Endothelial cell (in vitro differentiated cells): ENCODE measurements at regions not wholly inside any gene's neighbourhood (a gene's known extent, or its start where the extent isn't known, plus 50 kb on each side); places are given as distances from the start of the nearest gene placed in this dataset.

Source experiments
- DNase-seq: peaks from one replicate; pipeline ENCODE4 v3.0.0; 2021; ENCODE audit warnings: low spot score
- H3K27ac Mint-ChIP-seq: one replicate; pipeline ENCODE4 v1.8.0; 2021; ENCODE audit warnings: mixed read lengths, inconsistent platforms; ENCODE audit not compliant: unreplicated experiment
- H3K27me3 Mint-ChIP-seq: one replicate; pipeline ENCODE4 v1.8.0; 2021; ENCODE audit warnings: mild to moderate bottlenecking, moderate library complexity, mixed read lengths, inconsistent platforms; ENCODE audit not compliant: unreplicated experiment
- H3K36me3 Mint-ChIP-seq: one replicate; pipeline ENCODE4 v1.8.0; 2021; ENCODE audit warnings: mild to moderate bottlenecking, low read depth, mixed read lengths, inconsistent platforms; ENCODE audit not compliant: unreplicated experiment
- H3K4me1 Mint-ChIP-seq: one replicate; pipeline ENCODE4 v1.8.0; 2021; ENCODE audit warnings: mild to moderate bottlenecking, mixed read lengths, inconsistent platforms; ENCODE audit not compliant: unreplicated experiment
- H3K4me3 Mint-ChIP-seq: one replicate; pipeline ENCODE4 v1.8.0; 2021; ENCODE audit warnings: mild to moderate bottlenecking, mixed read lengths, inconsistent platforms; ENCODE audit not compliant: unreplicated experiment
- H3K9me3 Mint-ChIP-seq: one replicate; pipeline ENCODE4 v1.8.0; 2021; ENCODE audit warnings: mixed read lengths, inconsistent platforms; ENCODE audit not compliant: unreplicated experiment
- TF ChIP-seq, protein P1 (sequence below): fragments of 200-600 bp; sonication (generic); IDR thresholded peaks from one replicate; pipeline ENCODE4 v1.5.0; 2021; ENCODE audit warnings: antibody characterized with exemption; ENCODE audit not compliant: unreplicated experiment

DNA sequence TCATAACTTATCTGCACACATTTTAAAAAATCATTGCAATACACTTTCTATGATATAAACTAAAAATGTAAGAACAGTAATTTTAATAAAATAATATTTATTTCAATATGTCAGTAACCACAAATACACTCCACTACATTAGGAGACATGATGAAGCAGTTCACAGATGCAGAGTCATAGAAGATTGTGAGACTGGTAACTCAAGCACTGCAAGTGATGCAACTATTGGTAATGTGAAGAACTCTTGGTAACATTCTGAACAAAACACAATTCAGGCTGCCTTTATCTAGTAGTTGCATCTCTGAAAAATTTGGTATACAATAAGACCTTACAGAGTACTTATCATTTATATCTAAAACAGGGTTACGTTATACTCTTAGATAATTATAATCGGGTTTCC lies 52.6 kb upstream of the LRAT start:
- DNase-seq = no peak
- H3K4me1 Mint-ChIP-seq = no peaks in the 10 kb centered on the region
- no peaks in the 10 kb centered on the region for H3K9me3 Mint-ChIP-seq
- H3K27ac Mint-ChIP-seq = no peak overlapping the region
- TF ChIP-seq, protein P1, sequence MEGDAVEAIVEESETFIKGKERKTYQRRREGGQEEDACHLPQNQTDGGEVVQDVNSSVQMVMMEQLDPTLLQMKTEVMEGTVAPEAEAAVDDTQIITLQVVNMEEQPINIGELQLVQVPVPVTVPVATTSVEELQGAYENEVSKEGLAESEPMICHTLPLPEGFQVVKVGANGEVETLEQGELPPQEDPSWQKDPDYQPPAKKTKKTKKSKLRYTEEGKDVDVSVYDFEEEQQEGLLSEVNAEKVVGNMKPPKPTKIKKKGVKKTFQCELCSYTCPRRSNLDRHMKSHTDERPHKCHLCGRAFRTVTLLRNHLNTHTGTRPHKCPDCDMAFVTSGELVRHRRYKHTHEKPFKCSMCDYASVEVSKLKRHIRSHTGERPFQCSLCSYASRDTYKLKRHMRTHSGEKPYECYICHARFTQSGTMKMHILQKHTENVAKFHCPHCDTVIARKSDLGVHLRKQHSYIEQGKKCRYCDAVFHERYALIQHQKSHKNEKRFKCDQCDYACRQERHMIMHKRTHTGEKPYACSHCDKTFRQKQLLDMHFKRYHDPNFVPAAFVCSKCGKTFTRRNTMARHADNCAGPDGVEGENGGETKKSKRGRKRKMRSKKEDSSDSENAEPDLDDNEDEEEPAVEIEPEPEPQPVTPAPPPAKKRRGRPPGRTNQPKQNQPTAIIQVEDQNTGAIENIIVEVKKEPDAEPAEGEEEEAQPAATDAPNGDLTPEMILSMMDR = no peak
- no peaks in the 10 kb centered on the region for H3K36me3 Mint-ChIP-seq
- no peak overlapping the region for H3K4me3 Mint-ChIP-seq
- peaks cover 1% of the 10 kb centered on the region for H3K27me3 Mint-ChIP-seq

DNA sequence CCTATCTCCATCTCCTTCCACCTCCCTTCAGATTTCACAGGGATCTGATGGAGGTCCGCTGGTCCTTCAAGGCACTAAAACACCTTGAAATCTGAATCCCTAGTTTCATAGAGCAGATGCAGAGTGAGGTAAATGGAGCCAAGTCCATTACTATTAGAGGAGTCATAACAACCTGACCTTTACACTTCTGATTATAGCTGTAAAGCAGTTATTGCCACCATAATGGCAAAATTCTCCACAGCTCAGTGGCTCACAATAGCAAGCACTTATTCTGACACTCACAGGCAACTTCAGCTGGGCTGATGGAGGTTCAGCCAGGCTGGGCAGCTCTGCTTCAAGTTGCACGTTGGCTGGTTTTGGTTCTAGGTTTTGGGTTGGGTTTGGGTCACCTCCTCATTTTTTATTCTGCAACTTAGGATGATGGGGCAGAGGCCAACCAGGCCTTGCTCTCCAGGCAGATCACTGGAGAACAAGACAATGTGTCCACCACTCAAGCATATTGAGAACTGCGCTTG lies 51.4 kb upstream of the LRAT start:
- no peak for DNase-seq
- no peak overlapping the region for H3K4me3 Mint-ChIP-seq
- H3K27ac Mint-ChIP-seq = no peak overlapping the region
- TF ChIP-seq, protein P1 = no peak
- no peaks in the 10 kb centered on the region for H3K36me3 Mint-ChIP-seq
- peaks cover 1% of the 10 kb centered on the region for H3K27me3 Mint-ChIP-seq
- no peaks in the 10 kb centered on the region for H3K9me3 Mint-ChIP-seq
- no peaks in the 10 kb centered on the region for H3K4me1 Mint-ChIP-seq
